AG04449 (cell line): ENCODE measurements at regions not wholly inside any gene's neighbourhood (a gene's known extent, or its start where the extent isn't known, plus 50 kb on each side); places are given as distances from the start of the nearest gene placed in this dataset.

Source experiments
- CTCF ChIA-PET: fragments of 350-600 bp; formaldehyde crosslinking; extraction: SDS; loops from one replicate; lab custom pipeline; 2021; ENCODE audit warnings: antibody characterized with exemption; lab: Yijun Ruan, JAX
- POLR2A ChIA-PET: fragments of 400-600, 350-600 bp; formaldehyde crosslinking; extraction: SDS; loops from one replicate; lab custom pipeline; 2020; ENCODE audit warnings: antibody characterized with exemption, inconsistent platforms; lab: Yijun Ruan, JAX
- DNase-seq: peaks from one replicate; pipeline ENCODE4 v3.0.0-alpha.2; 2010; ENCODE audit warnings: low read depth, low spot score
- H3K4me3 ChIP-seq: 2 replicates; pipeline ENCODE4 v1.5.1; 2011; ENCODE audit warnings: low read depth, mild to moderate bottlenecking, control low read depth, low read length
- CTCF ChIP-seq: IDR thresholded peaks from one replicate; pipeline ENCODE4 v1.5.1; 2011; ENCODE audit warnings: mild to moderate bottlenecking, moderate library complexity, low read length, control low read depth, inconsistent platforms; ENCODE audit not compliant: insufficient read depth; ENCODE audit errors: missing control alignments

- no peak for DNase-seq
- H3K4me3 ChIP-seq: no peak overlapping the region
- POLR2A ChIA-PET: no interaction called here
- TF ChIP-seq CTCF: no peak
- CTCF ChIA-PET: no interaction called here
Measured at GRCh38 chr7:97680622-97681021, 51.3 kb upstream of the TAC1 start.
